GM23338 (cell line): ENCODE measurements at regions not wholly inside any gene's neighbourhood (a gene's known extent, or its start where the extent isn't known, plus 50 kb on each side); places are given as distances from the start of the nearest gene placed in this dataset.

ENCODE experiments used
- ATAC-seq: fragments of 200-7000 bp; cut with Tn5 transposase; 3 replicates; pipeline ENCODE4 v1.9.1; 2020
- DNase-seq: peaks from one replicate; pipeline ENCODE4 v3.0.0-alpha.2; 2015; ENCODE audit warnings: low spot score
- H2AFZ ChIP-seq: fragments of 200-600 bp; sonication (generic); 2 replicates; pipeline ENCODE4 v1.8.0; 2016; ENCODE audit warnings: antibody characterized with exemption, mild to moderate bottlenecking, moderate library complexity
- H3F3A ChIP-seq: fragments of 200-600 bp; sonication (generic); replicated peaks from 2 replicates; pipeline ENCODE4 v1.8.0; 2017; ENCODE audit warnings: antibody characterized with exemption, mixed run types, low read depth
- H3K27ac ChIP-seq: fragments of 200-600 bp; sonication (generic); 2 replicates; pipeline ENCODE4 v1.6.1; 2016; ENCODE audit warnings: low read depth
- H3K27me3 ChIP-seq: fragments of 200-600 bp; sonication (generic); 2 replicates; pipeline ENCODE4 v1.8.0; 2016; ENCODE audit warnings: mild to moderate bottlenecking, mixed run types, moderate library complexity; ENCODE audit not compliant: insufficient read depth
- H3K36me3 ChIP-seq: fragments of 200-600 bp; sonication (generic); 2 replicates; pipeline ENCODE4 v1.8.0; 2016; ENCODE audit warnings: mild to moderate bottlenecking; ENCODE audit not compliant: insufficient read depth
- H3K4me1 ChIP-seq: fragments of 200-600 bp; sonication (generic); 2 replicates; pipeline ENCODE4 v1.8.0; 2016; ENCODE audit warnings: mild to moderate bottlenecking, moderate library complexity; ENCODE audit not compliant: insufficient read depth
- H3K4me2 ChIP-seq: fragments of 200-600 bp; sonication (generic); 2 replicates; pipeline ENCODE4 v1.7.1; 2017; ENCODE audit warnings: mixed run types
- H3K4me3 ChIP-seq: fragments of 200-600 bp; sonication (generic); 2 replicates; pipeline ENCODE4 v1.6.1; 2016; ENCODE audit warnings: mixed run types
- H3K79me2 ChIP-seq: fragments of 200-600 bp; sonication (generic); replicated peaks from 2 replicates; pipeline ENCODE4 v1.8.0; 2017; ENCODE audit warnings: mild to moderate bottlenecking; ENCODE audit not compliant: insufficient read depth
- H3K9me2 ChIP-seq: fragments of 200-600 bp; sonication (generic); 2 replicates; pipeline ENCODE4 v1.8.0; 2017; ENCODE audit not compliant: insufficient read depth
- H4K20me1 ChIP-seq: fragments of 200-600 bp; sonication (generic); replicated peaks from 2 replicates; pipeline ENCODE4 v1.8.0; 2017; ENCODE audit warnings: mild to moderate bottlenecking; ENCODE audit not compliant: insufficient read depth
- H3K27ac Mint-ChIP-seq: 2 replicates; pipeline ENCODE4 v1.8.0; 2020; ENCODE audit warnings: inconsistent platforms, mild to moderate bottlenecking, moderate library complexity, mixed read lengths
- H3K27me3 Mint-ChIP-seq: 3 replicates; pipeline ENCODE4 v1.8.0; 2022; ENCODE audit warnings: low read depth, mild to moderate bottlenecking, moderate library complexity, mixed read lengths, inconsistent platforms; ENCODE audit not compliant: insufficient read depth, poor library complexity
- H3K36me3 Mint-ChIP-seq: 3 replicates; pipeline ENCODE4 v1.8.0; 2021; ENCODE audit warnings: low read depth, mild to moderate bottlenecking, inconsistent platforms, moderate library complexity, mixed read lengths
- H3K4me1 Mint-ChIP-seq: 3 replicates; pipeline ENCODE4 v1.8.0; 2020; ENCODE audit warnings: mild to moderate bottlenecking, inconsistent platforms, mixed read lengths
- H3K4me3 Mint-ChIP-seq: 3 replicates; pipeline ENCODE4 v1.8.0; 2021; ENCODE audit warnings: moderate library complexity, mild to moderate bottlenecking, inconsistent platforms, mixed read lengths
- H3K9me3 Mint-ChIP-seq: 3 replicates; pipeline ENCODE4 v1.8.0; 2020; ENCODE audit warnings: moderate library complexity, mild to moderate bottlenecking, inconsistent platforms, mixed read lengths
- POLR2AphosphoS5 ChIP-seq: IDR thresholded peaks from 2 replicates; pipeline ENCODE4 v1.6.1; 2016; ENCODE audit warnings: antibody characterized with exemption, low read depth
- TF ChIP-seq, protein P1 (sequence below): IDR thresholded peaks from one replicate; pipeline ENCODE4 v1.6.1; 2018; ENCODE audit warnings: antibody characterized with exemption; ENCODE audit not compliant: unreplicated experiment
- TF ChIP-seq, protein P2 (sequence below), 2 experiments: fragments of 200-600 bp in 1 of 2; sonication (generic) in 1 of 2; conservative IDR thresholded peaks; 2 replicates each; pipeline versions ENCODE4 v1.5.1 to v1.6.1; 2016 to 2017; ENCODE audit warnings: antibody characterized with exemption in 2 of 2, low read depth in 2 of 2, mild to moderate bottlenecking in 2 of 2, moderate library complexity in 1 of 2

GRCh38 chr2:21422050-21422449, 298.3 kb downstream of the TDRD15 start:
- ATAC-seq, result peak; percentile 99
- DNase-seq, result peak; percentile 79
- TF ChIP-seq, protein P1, sequence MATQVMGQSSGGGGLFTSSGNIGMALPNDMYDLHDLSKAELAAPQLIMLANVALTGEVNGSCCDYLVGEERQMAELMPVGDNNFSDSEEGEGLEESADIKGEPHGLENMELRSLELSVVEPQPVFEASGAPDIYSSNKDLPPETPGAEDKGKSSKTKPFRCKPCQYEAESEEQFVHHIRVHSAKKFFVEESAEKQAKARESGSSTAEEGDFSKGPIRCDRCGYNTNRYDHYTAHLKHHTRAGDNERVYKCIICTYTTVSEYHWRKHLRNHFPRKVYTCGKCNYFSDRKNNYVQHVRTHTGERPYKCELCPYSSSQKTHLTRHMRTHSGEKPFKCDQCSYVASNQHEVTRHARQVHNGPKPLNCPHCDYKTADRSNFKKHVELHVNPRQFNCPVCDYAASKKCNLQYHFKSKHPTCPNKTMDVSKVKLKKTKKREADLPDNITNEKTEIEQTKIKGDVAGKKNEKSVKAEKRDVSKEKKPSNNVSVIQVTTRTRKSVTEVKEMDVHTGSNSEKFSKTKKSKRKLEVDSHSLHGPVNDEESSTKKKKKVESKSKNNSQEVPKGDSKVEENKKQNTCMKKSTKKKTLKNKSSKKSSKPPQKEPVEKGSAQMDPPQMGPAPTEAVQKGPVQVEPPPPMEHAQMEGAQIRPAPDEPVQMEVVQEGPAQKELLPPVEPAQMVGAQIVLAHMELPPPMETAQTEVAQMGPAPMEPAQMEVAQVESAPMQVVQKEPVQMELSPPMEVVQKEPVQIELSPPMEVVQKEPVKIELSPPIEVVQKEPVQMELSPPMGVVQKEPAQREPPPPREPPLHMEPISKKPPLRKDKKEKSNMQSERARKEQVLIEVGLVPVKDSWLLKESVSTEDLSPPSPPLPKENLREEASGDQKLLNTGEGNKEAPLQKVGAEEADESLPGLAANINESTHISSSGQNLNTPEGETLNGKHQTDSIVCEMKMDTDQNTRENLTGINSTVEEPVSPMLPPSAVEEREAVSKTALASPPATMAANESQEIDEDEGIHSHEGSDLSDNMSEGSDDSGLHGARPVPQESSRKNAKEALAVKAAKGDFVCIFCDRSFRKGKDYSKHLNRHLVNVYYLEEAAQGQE, result no peak
- TF ChIP-seq, protein P2, sequence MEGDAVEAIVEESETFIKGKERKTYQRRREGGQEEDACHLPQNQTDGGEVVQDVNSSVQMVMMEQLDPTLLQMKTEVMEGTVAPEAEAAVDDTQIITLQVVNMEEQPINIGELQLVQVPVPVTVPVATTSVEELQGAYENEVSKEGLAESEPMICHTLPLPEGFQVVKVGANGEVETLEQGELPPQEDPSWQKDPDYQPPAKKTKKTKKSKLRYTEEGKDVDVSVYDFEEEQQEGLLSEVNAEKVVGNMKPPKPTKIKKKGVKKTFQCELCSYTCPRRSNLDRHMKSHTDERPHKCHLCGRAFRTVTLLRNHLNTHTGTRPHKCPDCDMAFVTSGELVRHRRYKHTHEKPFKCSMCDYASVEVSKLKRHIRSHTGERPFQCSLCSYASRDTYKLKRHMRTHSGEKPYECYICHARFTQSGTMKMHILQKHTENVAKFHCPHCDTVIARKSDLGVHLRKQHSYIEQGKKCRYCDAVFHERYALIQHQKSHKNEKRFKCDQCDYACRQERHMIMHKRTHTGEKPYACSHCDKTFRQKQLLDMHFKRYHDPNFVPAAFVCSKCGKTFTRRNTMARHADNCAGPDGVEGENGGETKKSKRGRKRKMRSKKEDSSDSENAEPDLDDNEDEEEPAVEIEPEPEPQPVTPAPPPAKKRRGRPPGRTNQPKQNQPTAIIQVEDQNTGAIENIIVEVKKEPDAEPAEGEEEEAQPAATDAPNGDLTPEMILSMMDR (conservative IDR thresholded peaks at IDR 0.05; ENCODE audit: low read depth in 2 of 2), result peak; percentile 84 to 85
- H3K4me3 ChIP-seq, result no peak overlapping the region
- no peak overlapping the region for H3K27ac Mint-ChIP-seq
- no peaks in the 10 kb centered on the region for H3K27me3 Mint-ChIP-seq
- no peaks in the 10 kb centered on the region for H3K27me3 ChIP-seq
- H3K4me1 ChIP-seq, result no peaks in the 10 kb centered on the region
- H3K79me2 ChIP-seq, result no peaks in the 10 kb centered on the region
- H3K36me3 Mint-ChIP-seq, result no peaks in the 10 kb centered on the region
- no peak overlapping the region for H3K4me3 Mint-ChIP-seq
- H3K9me2 ChIP-seq, result no peaks in the 10 kb centered on the region
- H3K4me1 Mint-ChIP-seq, result peaks cover 3% of the 10 kb centered on the region; the same call in 2 of the 3 replicates
- no peaks in the 10 kb centered on the region for H3K9me3 Mint-ChIP-seq
- H3F3A ChIP-seq, result no peaks in the 10 kb centered on the region
- no peak overlapping the region for H2AFZ ChIP-seq
- H3K36me3 ChIP-seq, result no peaks in the 10 kb centered on the region
- H4K20me1 ChIP-seq, result no peaks in the 10 kb centered on the region
- no peak overlapping the region for H3K4me2 ChIP-seq
- H3K27ac ChIP-seq, result no peak overlapping the region

- Histone ChIP-seq H4K20me1 (no peaks in the 10 kb centered on the region), H3K4me3 (no peak overlapping the region), H3K79me2 (no peaks in the 10 kb centered on the region), H3K36me3 (no peaks in the 10 kb centered on the region), H3K9me2 (no peaks in the 10 kb centered on the region), H3K27me3 (no peaks in the 10 kb centered on the region), H3K27ac (no peak overlapping the region), H3F3A (no peaks in the 10 kb centered on the region), H2AFZ (no peak overlapping the region), H3K4me1 (no peaks in the 10 kb centered on the region), H3K4me2 (no peak overlapping the region)
- no peak for DNase-seq
- H3K27ac Mint-ChIP-seq, result no peak overlapping the region
- no peaks in the 10 kb centered on the region; the same call in 1 of the 3 replicates for H3K36me3 Mint-ChIP-seq
- H3K27me3 Mint-ChIP-seq, result no peaks in the 10 kb centered on the region
- H3K9me3 Mint-ChIP-seq, result no peaks in the 10 kb centered on the region
- no peak for ATAC-seq
- H3K4me1 Mint-ChIP-seq, result peaks cover 6% of the 10 kb centered on the region
- H3K4me3 Mint-ChIP-seq, result no peak overlapping the region
- TF ChIP-seq, protein P2 (conservative IDR thresholded peaks at IDR 0.05; ENCODE audit: low read depth in 2 of 2), result 0 out of 4 replicates have a peak, but pooled peaks of 1 of the 2 experiments have one; percentile 3
- no peak for TF ChIP-seq POLR2AphosphoS5
Measured at GRCh38 chr2:21422724-21423522, 299.2 kb downstream of the TDRD15 start.
